HG03097 (cell line): ENCODE measurements at regions not wholly inside any gene's neighbourhood (a gene's known extent, or its start where the extent isn't known, plus 50 kb on each side); places are given as distances from the start of the nearest gene placed in this dataset.
"Not testable (repeated sequence)": the region's sequence is repeated elsewhere in the genome, so short reads cannot be mapped to it uniquely, and the experiment has no call there.

Source experiments
- ATAC-seq: cut with Tn5 transposase; IDR thresholded peaks from one replicate; pipeline ENCODE4 v1.9.1; 2021; ENCODE audit not compliant: unreplicated experiment, low FRiP score

GRCh38 chr11:41519696-41520095 is 60.2 kb upstream of the LRRC4C start:
- ATAC-seq = no peak

GRCh38 chr11:41522391-41522790 is 62.9 kb upstream of the LRRC4C start:
- ATAC-seq = no peak

GRCh38 chr11:41522899-41523672 is 63.6 kb upstream of the LRRC4C start:
- no peak for ATAC-seq

- no peak for ATAC-seq
These were observed 68.1 kb upstream of the LRRC4C start for GRCh38 chr11:41527530-41527929.

GRCh38 chr11:41532413-41532812 is 73.0 kb upstream of the LRRC4C start:
- ATAC-seq = no peak

- no peak for ATAC-seq
These were observed 74.3 kb upstream of the LRRC4C start for GRCh38 chr11:41533761-41534160.

GRCh38 chr11:41534391-41534790 is 74.9 kb upstream of the LRRC4C start:
- ATAC-seq = no peak

GRCh38 chr11:41534861-41535260 is 75.4 kb upstream of the LRRC4C start:
- no peak for ATAC-seq

- ATAC-seq = no peak
These were observed 76.6 kb upstream of the LRRC4C start for GRCh38 chr11:41536021-41536568.

GRCh38 chr11:41544902-41545301 is 85.5 kb upstream of the LRRC4C start:
- ATAC-seq = not testable (repeated sequence)

GRCh38 chr11:41578421-41579051 is 119.1 kb upstream of the LRRC4C start:
- ATAC-seq = no peak

GRCh38 chr11:41579546-41579945 is 120.1 kb upstream of the LRRC4C start:
- ATAC-seq = no peak

GRCh38 chr11:41609511-41609910 is 150.1 kb upstream of the LRRC4C start:
- ATAC-seq = no peak

GRCh38 chr11:41612415-41612814 is 153.0 kb upstream of the LRRC4C start:
- no peak for ATAC-seq

- no peak for ATAC-seq
These were observed 153.9 kb upstream of the LRRC4C start for GRCh38 chr11:41613326-41613725.

- ATAC-seq = no peak
These were observed 163.4 kb upstream of the LRRC4C start for GRCh38 chr11:41622707-41623359.

GRCh38 chr11:41659985-41660384 is 200.5 kb upstream of the LRRC4C start:
- no peak for ATAC-seq

GRCh38 chr11:41660585-41660984 is 201.1 kb upstream of the LRRC4C start:
- no peak for ATAC-seq

- no peak for ATAC-seq
These were observed 206.2 kb upstream of the LRRC4C start for GRCh38 chr11:41665441-41666360.

- no peak for ATAC-seq
These were observed 207.7 kb upstream of the LRRC4C start for GRCh38 chr11:41666951-41667653.
